Skeletal muscle cell (primary cell): ENCODE measurements at regions not wholly inside any gene's neighbourhood (a gene's known extent, or its start where the extent isn't known, plus 50 kb on each side); places are given as distances from the start of the nearest gene placed in this dataset.
"Not testable (repeated sequence)": the region's sequence is repeated elsewhere in the genome, so short reads cannot be mapped to it uniquely, and the experiment has no call there.

Experiments
- DNase-seq: peaks from one replicate; pipeline ENCODE4 v3.0.0-alpha.2; 2010; ENCODE audit warnings: low read depth
- H3K4me3 ChIP-seq: 2 replicates; pipeline ENCODE4 v1.5.1; 2011; ENCODE audit warnings: low read depth, mild to moderate bottlenecking, control low read depth, low read length, moderate library complexity

DNA sequence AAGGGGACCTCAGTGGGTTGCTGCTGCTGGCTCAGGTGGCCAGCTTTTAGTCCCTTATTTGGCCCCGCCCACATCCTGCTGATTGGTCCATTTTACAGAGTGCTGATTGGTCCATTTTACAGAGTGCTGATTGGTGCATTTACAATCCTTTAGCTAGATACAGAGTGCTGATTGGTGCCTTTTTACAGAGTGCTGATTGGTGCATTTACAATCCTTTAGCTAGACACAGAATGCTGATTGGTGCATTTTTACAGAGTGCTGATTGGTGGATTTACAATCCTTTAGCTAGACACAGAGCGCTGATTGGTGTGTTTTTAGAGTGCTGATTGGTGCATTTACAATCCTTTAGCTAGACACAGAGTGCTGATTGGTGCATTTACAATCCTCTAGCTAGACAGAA, 143.7 kb upstream of the ANKRD28 start:
- not testable (repeated sequence) for DNase-seq, H3K4me3 ChIP-seq

DNA sequence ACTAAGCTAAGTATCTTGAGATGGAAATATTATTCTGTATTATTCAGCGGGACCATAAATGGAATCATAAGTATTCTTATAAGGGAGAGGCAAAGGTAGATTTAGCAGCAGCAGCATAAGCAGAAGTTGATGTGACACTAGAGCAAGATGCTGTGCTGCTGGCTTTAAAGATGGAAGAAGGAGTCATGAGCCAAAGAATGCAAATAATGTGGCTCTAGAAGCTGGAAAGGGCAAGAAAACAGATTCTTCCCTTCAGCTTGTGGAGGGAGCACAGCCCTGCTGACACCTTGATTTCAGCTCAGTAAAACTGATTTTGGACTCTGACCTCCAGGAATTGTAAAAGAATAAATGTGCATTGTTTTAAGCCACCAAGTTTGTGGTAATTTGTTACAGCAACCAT, 144.2 kb upstream of the ANKRD28 start:
- no peak overlapping the region for H3K4me3 ChIP-seq
- DNase-seq: no peak

DNA sequence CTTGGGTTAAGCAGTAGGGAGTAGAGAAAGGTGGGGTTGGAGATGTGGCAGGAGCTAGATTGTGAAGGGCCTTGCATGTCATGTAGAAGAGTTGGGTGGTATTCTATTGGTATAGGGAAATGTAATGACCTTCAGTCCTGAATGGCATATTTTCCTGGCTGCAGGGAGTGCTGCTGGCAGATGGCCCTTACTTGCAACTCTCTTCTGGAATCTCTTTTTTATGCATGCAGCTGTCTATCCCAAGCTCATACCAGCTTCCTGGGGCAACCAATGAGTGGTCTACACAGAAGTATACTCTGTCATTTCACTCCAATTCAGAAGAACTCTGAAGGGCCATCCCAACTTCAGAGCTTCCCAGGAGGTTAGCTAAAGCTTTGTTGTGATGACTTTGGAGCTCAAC, 144.7 kb upstream of the ANKRD28 start:
- no peak overlapping the region for H3K4me3 ChIP-seq
- DNase-seq: no peak

DNA sequence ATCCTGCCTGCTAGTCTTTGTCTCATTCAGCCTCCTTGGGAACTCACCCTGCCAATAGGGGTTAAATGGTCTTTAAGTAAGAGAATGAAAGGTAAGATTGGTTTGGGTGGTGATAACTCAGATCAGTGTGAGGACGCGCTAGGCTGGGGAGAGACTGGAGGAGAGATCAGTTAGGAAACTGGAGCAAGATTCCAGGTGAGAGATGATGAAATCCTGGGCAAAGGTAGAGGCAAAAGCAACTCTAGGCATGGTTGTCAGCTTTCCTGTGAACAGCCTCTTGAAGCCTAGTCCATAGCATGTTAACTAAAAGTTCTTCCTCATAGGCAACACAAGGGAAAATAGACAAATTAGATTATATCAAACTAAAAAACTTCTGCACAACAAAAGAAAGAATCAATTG, 145.2 kb upstream of the ANKRD28 start:
- no peak overlapping the region for H3K4me3 ChIP-seq
- no peak for DNase-seq

DNA sequence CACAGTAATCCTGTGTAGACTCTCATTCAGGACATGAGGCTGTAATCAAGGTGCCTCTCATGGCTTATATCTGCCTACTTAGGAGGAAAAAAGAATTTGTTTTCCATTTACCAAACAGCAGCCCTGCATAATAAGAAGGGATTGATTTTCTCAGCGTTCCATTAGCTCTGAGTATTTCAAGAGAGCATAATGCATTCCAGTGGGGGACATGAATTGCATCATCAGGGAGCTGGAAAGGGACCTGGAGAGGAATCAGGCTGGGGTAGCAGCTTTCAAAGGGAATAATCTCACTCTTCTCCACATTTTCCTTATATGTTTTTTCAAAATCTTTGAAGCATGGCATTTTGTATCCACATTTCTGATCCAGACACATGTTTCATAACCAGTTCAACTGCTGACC, 150.6 kb upstream of the ANKRD28 start:
- DNase-seq: no peak

DNA sequence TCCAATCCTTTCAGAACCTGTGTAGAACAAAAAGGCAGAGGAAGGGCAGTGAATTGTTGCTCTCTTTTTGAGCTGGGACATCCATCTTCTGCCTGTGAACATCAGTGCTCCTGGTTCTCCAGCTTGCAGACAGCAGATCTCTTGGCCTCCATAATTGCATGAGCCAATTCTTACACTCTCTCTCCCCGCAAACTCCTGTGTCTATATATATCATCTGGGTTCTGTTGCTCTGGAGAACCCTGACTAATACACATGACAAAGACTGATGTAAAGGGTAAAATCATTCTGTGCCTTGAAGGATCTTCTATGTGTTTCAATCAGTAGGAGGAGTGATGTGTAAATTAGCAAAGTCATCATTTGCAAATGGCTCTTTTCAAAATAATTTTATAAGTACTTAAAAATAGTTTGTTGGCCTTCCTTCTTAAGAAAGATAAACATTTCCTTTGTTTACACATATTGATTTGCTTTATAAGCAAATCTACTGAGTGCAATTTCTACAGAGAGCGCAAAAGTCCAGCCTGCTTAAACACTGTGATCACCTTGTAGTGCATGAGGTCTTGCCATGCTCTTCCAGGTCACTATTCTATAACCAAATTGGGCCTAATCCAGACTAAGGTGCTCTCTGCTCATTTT, 154.9 kb upstream of the ANKRD28 start:
- DNase-seq: no peak
- H3K4me3 ChIP-seq: no peak overlapping the region

More for the DNA sequence above, 150.6 kb upstream of the ANKRD28 start:
- H3K4me3 ChIP-seq: no peak overlapping the region

DNA sequence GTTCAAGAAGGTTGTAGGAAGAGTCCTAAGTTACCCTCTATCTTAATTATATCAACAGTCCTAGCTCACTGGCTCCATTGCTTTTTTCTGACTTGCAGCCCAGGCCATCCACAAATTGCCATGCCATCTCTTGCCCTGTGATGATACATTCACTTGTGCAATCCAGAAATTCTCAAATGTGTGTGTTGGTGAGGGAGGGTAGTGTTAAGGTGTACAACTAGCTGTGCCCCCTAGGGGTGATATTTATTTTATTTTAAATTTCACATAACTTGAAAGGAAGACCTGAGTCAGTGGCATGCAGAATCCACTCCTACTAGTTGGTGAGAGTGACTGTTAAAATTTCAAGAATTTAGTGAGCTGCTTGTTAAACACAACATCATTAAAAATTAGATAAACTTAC, 156.1 kb upstream of the ANKRD28 start:
- H3K4me3 ChIP-seq: no peak overlapping the region
- no peak for DNase-seq

DNA sequence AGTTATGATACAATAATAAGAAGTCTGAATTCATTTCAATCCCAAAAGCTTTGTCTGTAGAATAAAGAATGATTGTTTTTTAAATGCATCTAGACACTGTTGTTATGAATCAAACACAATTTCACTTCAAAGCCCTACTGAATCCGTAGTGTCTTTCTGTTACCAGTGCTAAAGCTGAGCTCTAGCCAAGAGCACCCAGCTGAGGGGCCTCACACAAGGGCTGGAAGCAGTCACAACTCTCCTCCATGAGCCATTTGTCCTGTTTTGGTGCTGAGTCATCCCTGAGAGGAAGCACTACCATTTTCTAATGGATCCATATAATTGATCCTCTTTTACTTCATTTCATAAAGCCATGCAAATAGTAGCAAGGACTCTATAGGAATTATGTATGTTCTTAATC, 158.2 kb upstream of the ANKRD28 start:
- H3K4me3 ChIP-seq: no peak overlapping the region
- no peak for DNase-seq

DNA sequence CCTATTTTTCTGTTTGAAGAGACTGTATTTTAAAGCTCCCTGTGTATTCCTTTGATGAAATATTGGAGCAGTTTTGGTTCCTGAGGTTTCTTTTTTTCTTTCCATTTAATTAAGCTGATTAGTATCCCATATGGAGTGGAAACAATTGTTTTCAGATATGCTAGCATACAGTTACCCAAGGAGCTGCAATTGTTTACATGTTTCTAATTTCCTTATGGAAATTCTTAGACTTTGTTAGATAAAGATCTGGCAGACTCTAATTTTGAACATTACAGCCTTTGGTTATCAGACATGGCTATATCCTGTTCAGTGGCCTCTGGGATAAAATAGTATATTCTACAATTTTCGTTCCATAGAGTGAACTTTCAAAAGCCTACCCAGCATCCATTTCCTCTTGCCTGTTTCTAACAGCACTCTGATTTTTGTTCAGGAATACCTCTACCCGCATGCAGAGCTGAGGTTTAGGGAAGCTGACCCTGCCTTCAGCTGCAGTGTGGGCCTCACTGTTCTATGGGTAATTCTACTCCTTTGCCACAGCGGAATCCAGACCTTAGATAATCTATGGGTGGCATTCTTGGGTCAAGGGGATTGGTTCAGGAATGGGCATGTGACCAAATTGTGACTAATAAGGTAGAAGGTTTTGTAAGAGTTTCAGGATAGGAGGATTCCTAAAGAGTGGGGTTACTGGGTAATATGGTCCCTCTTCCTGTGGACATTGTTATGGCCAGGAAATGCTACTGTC, 161.1 kb upstream of the ANKRD28 start:
- DNase-seq: no peak
- no peak overlapping the region for H3K4me3 ChIP-seq

DNA sequence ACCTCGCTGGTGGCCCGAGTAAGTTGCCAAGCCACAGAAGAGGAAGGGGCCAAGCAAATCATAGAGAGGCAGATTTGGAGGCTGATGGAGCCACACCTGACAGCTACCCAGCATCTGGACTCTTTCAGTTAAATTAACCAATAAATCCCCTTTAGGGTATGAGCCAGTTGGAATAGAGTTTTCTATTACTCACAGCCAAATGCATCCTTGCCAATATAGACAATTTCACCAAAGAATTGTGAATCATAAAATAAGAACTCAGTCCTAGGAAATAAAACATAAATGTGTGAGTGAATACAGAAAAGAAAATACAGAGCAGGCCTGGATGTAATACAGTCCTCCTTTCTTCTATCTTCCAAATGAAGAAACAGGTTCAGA, 161.6 kb upstream of the ANKRD28 start:
- no peak overlapping the region for H3K4me3 ChIP-seq
- DNase-seq: no peak

DNA sequence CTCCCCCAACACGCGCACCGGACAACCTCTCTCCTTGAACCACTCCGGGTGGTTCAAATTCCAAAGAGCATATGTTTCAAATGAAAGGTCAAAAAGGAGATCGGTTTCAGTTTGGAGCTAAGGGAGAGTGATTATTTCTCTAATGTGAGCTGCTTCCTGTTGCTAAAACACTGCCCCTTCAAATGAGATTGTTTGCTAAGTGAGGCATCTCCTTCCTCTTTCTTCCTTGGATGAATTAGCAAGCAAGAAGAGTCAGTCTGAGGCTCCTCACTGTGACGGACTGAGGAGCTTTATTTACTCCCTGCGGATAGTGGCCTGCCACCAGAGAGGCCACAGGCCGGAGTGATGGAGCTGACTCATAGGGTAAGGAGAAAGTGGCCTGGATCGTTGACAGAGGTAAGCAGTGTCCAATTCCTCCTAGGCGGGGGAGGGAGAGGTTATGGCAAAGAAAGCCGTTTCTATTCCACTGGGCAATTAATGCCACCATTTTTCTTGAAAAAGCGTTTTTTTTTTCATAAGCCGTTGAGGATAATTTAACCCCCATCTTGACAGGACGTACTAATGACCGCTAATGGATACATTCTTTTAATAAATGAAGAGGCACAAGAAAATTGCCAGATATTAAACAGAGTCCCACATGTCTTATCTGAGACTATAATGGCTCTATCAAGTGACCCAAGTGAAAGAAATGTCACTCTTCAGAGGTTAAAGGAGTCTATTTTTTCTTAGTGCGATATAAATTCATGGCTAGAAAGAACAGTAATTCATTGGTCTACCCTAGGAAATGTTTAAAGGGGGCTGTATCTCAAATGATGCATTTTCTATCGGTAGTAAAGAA, 167.0 kb upstream of the ANKRD28 start:
- no peak overlapping the region for H3K4me3 ChIP-seq
- no peak for DNase-seq

DNA sequence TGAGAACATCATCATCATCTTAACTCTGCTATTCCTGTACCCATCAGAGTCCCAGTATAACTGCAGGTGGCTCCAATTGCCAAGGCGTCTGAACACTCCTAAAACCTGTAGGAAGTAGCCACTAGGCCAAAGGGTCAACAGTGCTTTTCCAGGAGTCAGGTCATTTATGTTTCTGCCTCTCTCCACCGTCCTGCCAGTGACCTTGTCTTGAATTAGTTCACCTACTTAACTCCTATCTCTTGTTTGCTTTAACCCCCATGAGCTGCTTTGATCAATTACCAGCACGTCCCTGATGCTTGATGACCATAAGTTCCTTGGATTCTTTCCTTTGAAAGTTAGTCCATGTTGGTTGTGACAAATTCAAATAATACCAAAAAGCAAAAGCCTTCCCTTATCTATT, 169.8 kb upstream of the ANKRD28 start:
- H3K4me3 ChIP-seq: no peak overlapping the region
- no peak for DNase-seq

DNA sequence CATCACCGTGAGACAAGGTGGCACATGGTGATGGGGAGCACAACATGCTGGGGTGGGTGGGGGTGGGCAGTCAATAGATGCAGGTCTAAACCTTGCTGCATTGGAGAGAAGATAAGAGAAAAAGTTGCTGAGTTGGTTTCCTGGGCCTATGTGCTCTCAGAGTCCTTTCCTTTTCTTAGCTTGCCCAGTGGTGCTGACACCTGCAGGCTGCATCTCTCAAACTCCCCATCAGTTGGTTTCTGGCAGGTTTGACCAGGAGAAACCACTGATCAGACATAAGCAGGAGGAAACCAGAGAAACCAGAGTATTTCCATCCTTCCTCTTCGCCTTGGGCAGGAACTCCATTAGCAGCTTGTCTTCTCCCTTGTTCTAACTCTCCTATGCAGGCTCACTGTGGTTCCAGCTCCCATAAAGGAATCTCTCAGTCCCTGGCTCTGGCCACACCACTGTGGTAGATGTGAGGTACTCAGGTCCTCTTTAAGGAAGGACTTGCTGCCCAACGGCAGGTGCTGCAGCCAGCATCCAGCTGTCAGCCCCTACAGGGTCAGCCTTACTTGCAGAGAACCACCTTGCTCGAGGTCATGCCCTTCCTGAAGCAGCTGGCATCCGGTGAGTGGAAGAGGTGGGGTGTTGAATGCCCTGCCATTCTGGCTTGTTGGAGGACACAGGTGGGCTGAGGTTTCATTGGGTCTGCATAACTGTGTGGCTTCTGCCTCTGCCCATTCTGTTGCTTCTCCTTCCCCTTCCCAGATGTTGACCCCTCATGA, 172.3 kb upstream of the ANKRD28 start:
- H3K4me3 ChIP-seq: no peak overlapping the region
- no peak for DNase-seq

DNA sequence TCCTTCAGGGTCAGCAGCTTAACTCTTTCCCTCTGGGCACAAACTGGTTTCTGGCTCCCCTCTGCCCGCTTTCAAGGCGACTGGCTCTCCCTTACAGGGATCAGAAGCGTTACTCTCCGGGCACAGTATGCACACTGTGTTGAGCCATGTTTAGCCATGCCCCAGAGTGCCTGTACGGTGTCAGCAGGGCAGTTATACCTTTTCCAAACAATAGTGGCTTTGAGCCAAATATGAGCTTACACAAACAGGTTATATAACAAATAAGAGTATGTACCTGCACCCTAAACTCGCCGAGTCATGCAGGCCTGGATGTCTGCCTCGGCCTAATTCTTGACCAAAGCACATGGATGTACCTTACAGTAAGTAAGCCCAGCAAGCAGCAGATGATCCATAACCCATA, 175.6 kb upstream of the ANKRD28 start:
- no peak for DNase-seq
- no peak overlapping the region for H3K4me3 ChIP-seq

DNA sequence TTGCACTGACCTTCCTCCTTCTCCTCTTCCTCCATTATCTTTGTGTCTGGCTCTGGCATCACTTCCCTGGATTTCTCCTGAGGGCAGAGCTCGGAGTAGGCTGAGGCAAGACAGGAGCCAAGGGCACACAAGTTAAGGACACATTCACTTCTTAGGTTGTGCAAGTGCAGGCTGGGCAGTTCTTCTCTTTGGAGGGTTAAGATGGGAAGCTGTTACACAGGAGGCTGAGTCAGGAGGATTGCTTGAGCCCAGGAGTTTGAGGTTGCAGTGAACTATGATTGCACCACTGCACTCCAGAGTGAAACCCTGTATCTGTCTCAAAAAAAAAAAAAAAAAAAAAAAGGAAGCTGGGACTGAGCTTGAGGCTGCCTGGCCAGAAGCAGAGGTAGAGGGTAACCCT, 176.2 kb upstream of the ANKRD28 start:
- no peak for DNase-seq
- no peak overlapping the region for H3K4me3 ChIP-seq

DNA sequence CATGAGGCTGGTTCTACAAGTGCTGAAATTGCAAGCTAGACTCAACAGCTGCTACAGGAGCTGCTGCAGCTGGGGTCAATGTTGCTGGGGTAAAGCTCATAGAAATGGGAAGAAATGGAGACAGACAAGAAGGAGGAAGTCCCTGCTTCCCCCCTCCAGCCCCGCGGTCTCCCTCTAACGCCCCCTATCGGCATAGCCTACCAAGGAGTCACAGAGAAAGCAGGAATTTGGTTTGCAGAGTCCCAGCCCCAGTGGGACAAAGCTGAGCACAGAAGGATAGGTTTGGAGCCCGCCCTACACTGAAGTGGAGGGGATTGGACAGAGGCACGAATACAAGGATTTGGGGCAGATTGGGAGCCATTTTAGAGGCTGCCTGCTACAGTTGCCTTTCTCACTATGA, 176.9 kb upstream of the ANKRD28 start:
- DNase-seq: no peak
- H3K4me3 ChIP-seq: no peak overlapping the region

DNA sequence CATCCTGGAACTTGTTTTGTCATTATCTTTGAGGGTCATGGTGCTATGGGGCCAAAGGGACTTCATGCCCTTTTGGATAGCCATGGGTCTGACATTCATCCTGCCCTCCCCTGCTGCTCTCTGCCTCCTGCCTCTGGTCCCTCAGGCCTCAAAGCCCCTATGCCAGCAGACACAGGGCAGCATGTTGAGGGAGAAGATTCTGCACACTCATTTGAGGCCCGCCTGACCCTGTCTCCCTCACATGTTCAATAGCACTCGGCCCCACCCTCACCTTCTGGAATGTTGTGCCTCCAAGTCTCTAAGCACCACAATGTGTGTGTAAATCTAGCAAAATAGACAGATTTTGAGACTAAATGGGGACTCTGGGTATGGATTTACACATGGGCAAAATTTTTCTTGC, 178.7 kb upstream of the ANKRD28 start:
- DNase-seq: no peak
- no peak overlapping the region for H3K4me3 ChIP-seq

DNA sequence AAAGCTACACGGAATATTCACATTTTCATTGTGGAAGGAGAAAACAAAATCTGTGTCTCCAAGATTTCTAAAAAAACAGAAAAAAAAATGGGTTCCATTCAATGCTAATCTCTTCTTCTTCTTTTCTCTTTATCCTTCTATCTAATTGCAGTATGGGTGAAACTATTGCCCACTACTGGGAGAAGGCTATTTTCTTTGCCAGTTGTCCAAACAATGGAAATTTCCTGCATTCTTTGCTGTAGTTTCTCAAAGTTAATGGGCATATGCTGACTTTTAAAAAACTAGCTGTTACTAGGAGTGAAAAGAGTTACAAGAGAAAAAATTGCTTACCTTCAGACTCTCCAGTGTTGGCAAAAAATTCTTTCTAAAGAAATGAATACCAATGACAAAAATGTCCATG, 179.3 kb upstream of the ANKRD28 start:
- H3K4me3 ChIP-seq: no peak overlapping the region
- DNase-seq: no peak

DNA sequence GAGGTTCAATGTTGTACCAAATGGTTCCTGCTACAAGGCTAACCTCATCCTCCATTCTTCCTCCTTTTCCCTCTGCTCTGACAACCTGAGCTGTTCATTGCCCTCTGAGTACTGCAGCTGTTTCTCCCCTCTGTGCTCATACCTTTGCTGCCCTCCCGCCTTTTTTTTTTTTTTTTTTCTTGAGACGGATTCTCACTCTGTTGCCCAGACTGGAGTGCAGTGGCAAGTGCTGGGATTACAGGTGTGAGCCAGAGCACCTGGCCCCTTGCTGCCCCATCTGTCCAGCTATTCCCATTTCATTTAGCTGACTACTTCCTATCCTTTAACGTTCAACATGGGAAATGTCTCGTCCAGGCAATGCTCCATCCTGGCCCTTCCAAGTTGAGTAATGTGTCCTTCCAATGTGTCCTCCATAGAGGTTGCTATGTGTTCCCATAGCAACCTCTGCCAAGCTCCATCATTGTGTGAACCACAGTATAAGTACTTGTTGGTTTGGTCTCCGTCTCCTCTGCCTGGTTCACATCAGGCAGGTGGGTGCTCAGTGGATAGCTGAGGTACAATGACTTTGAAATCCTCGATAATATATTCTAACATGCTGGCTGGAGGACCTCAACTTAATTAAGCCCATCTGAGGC, 179.9 kb upstream of the ANKRD28 start:
- no peak overlapping the region for H3K4me3 ChIP-seq
- DNase-seq: no peak

DNA sequence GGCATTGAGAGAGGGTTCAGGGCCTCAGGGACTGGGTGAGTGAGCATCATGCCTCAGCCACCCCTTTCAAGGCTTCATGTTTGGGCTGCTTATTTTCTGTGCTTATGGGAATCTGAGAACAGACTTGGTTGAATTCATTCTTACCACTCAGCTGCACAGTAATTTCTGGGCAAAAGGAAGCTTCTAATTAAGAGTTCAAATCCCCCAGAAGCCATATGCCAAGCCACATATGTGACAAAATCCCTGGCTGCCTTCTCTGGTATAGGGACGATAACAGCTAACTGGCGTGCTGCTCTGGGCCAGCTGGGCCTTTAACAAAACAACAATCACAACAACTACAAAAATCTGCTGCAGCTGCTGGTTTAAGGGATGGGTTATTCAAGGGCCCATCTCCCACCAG, 181.0 kb upstream of the ANKRD28 start:
- no peak for DNase-seq
- no peak overlapping the region for H3K4me3 ChIP-seq
